ENCODE measurements at regions not wholly inside any gene's neighbourhood (a gene's known extent, or its start where the extent isn't known, plus 50 kb on each side); places are given as distances from the start of the nearest gene placed in this dataset.

DNA sequence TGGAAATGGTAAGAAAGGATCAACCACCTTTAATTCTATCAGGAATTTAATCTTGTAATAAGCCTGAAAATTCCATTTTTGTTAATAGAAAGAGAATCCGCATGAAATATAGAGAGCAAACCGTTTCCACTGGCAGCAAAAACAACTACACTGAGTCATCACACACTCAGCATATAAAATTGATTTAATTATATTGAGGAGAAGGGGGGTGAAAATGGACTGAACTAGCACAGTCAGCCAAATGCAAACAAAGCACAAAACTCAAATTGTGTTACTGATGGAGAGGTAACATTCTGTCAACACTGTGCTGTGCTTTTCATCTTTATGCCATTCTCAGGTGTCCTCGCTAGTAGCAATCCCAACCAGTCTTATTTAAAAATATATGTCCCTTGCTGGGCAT is 1583.9 kb downstream of the MRPL39 start:
- TF ChIP-seq, protein P1, sequence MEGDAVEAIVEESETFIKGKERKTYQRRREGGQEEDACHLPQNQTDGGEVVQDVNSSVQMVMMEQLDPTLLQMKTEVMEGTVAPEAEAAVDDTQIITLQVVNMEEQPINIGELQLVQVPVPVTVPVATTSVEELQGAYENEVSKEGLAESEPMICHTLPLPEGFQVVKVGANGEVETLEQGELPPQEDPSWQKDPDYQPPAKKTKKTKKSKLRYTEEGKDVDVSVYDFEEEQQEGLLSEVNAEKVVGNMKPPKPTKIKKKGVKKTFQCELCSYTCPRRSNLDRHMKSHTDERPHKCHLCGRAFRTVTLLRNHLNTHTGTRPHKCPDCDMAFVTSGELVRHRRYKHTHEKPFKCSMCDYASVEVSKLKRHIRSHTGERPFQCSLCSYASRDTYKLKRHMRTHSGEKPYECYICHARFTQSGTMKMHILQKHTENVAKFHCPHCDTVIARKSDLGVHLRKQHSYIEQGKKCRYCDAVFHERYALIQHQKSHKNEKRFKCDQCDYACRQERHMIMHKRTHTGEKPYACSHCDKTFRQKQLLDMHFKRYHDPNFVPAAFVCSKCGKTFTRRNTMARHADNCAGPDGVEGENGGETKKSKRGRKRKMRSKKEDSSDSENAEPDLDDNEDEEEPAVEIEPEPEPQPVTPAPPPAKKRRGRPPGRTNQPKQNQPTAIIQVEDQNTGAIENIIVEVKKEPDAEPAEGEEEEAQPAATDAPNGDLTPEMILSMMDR (IDR thresholded peaks at IDR 0.05; ENCODE audit: low read depth, low read length): no peak
- TF ChIP-seq EZH2phosphoT487 (IDR thresholded peaks at IDR 0.05; ENCODE audit: low read depth): no peak

Measured in OCI-LY3 (cell line).